HG03354 (cell line): ENCODE measurements at regions not wholly inside any gene's neighbourhood (a gene's known extent, or its start where the extent isn't known, plus 50 kb on each side); places are given as distances from the start of the nearest gene placed in this dataset.
"Not testable (repeated sequence)": the region's sequence is repeated elsewhere in the genome, so short reads cannot be mapped to it uniquely, and the experiment has no call there.

ENCODE experiments used
- ATAC-seq: cut with Tn5 transposase; IDR thresholded peaks from one replicate; pipeline ENCODE4 v1.9.1; 2021; ENCODE audit warnings: mild to moderate bottlenecking; ENCODE audit not compliant: unreplicated experiment, poor library complexity, severe bottlenecking

GRCh38 chr7:152905949-152906348 is 146.4 kb downstream of the ACTR3B start:
- ATAC-seq: no peak

- no peak for ATAC-seq
Measured at GRCh38 chr7:152907042-152907761, 147.7 kb downstream of the ACTR3B start.

GRCh38 chr7:152909280-152909679 is 149.7 kb downstream of the ACTR3B start:
- no peak for ATAC-seq

- ATAC-seq: no peak
Measured at GRCh38 chr7:152909683-152910544, 150.4 kb downstream of the ACTR3B start.

GRCh38 chr7:152910545-152911225 is 151.1 kb downstream of the ACTR3B start:
- ATAC-seq: no peak

- ATAC-seq: no peak
Measured at GRCh38 chr7:152911226-152911560, 151.6 kb downstream of the ACTR3B start.

- ATAC-seq: no peak
Measured at GRCh38 chr7:152911922-152912321, 152.4 kb downstream of the ACTR3B start.

GRCh38 chr7:152912511-152912910 is 153.0 kb downstream of the ACTR3B start:
- ATAC-seq: no peak

- ATAC-seq: no peak
Measured at GRCh38 chr7:152913492-152913891, 153.9 kb downstream of the ACTR3B start.

GRCh38 chr7:152914014-152914844 is 154.7 kb downstream of the ACTR3B start:
- no peak for ATAC-seq

GRCh38 chr7:152914845-152915102 is 155.2 kb downstream of the ACTR3B start:
- ATAC-seq: not testable (repeated sequence)

- ATAC-seq: no peak
Measured at GRCh38 chr7:152922318-152923081, 162.9 kb downstream of the ACTR3B start.

- no peak for ATAC-seq
Measured at GRCh38 chr7:152923711-152924110, 164.2 kb downstream of the ACTR3B start.

GRCh38 chr7:152924238-152924637 is 164.7 kb downstream of the ACTR3B start:
- no peak for ATAC-seq

- no peak for ATAC-seq
Measured at GRCh38 chr7:152924826-152925411, 165.4 kb downstream of the ACTR3B start.

GRCh38 chr7:152925412-152926147 is 166.0 kb downstream of the ACTR3B start:
- ATAC-seq: no peak

GRCh38 chr7:152931633-152932032 is 172.1 kb downstream of the ACTR3B start:
- ATAC-seq: no peak

GRCh38 chr7:152937282-152937681 is 177.7 kb downstream of the ACTR3B start:
- no peak for ATAC-seq
